Karpas-422 (cell line): ENCODE measurements at regions not wholly inside any gene's neighbourhood (a gene's known extent, or its start where the extent isn't known, plus 50 kb on each side); places are given as distances from the start of the nearest gene placed in this dataset.

ENCODE experiments used
- DNase-seq: peaks from one replicate; pipeline ENCODE4 v3.0.0-alpha.2; 2015
- H2AFZ ChIP-seq: fragments of 200-600 bp; sonication (generic); 2 replicates; pipeline ENCODE4 v1.6.1; 2014; ENCODE audit warnings: antibody characterized with exemption, low read length, mixed read lengths
- H3K27ac ChIP-seq: fragments of 200-600 bp; sonication (generic); 2 replicates; pipeline ENCODE4 v1.5.1; 2014; ENCODE audit warnings: mild to moderate bottlenecking, low read length, moderate library complexity
- H3K27me3 ChIP-seq: fragments of 200-600 bp; sonication (generic); 2 replicates; pipeline ENCODE4 v1.6.1; 2014; ENCODE audit warnings: low read length, mixed read lengths
- H3K36me3 ChIP-seq: fragments of 200-600 bp; sonication (generic); 2 replicates; pipeline ENCODE4 v1.6.1; 2014; ENCODE audit warnings: low read length, mixed read lengths; ENCODE audit not compliant: insufficient read depth
- H3K4me1 ChIP-seq: fragments of 200-600 bp; sonication (generic); 2 replicates; pipeline ENCODE4 v1.6.1; 2014; ENCODE audit warnings: mild to moderate bottlenecking, low read length, mixed read lengths
- H3K4me2 ChIP-seq: fragments of 200-600 bp; sonication (generic); 2 replicates; pipeline ENCODE4 v1.6.1; 2014; ENCODE audit warnings: low read length, low read depth, mild to moderate bottlenecking; ENCODE audit not compliant: poor library complexity, severe bottlenecking
- H3K4me3 ChIP-seq: fragments of 200-600 bp; sonication (generic); 2 replicates; pipeline ENCODE4 v1.5.1; 2014; ENCODE audit warnings: mild to moderate bottlenecking, antibody characterized with exemption, low read length, mixed read lengths
- H3K79me2 ChIP-seq: fragments of 200-600 bp; sonication (generic); 2 replicates; pipeline ENCODE4 v1.6.1; 2014; ENCODE audit warnings: mild to moderate bottlenecking, low read length, mixed read lengths
- H3K9ac ChIP-seq: fragments of 200-600 bp; sonication (generic); 2 replicates; pipeline ENCODE4 v1.6.0; 2014; ENCODE audit warnings: low read length
- H3K9me2 ChIP-seq: fragments of 200-600 bp; sonication (generic), shearing (Covaris generic); replicated peaks from 2 replicates; pipeline ENCODE4 v1.6.0; 2014; ENCODE audit warnings: mild to moderate bottlenecking, low read length, moderate library complexity; ENCODE audit not compliant: insufficient read depth
- H3K9me3 ChIP-seq: fragments of 300-700, 200-600 bp; sonication (generic); 2 replicates; pipeline ENCODE4 v1.6.1; 2014; ENCODE audit warnings: low read length, mixed read lengths
- H4K20me1 ChIP-seq: fragments of 200-600 bp; sonication (generic); 2 replicates; pipeline ENCODE4 v1.6.1; 2014; ENCODE audit warnings: mild to moderate bottlenecking, antibody characterized with exemption, low read length, low read depth; ENCODE audit not compliant: insufficient read depth

- H3K27ac ChIP-seq: no peak overlapping the region
- no peak overlapping the region for H2AFZ ChIP-seq
- H3K79me2 ChIP-seq: no peaks in the 10 kb centered on the region
- H3K36me3 ChIP-seq: no peaks in the 10 kb centered on the region
- H3K9ac ChIP-seq: no peak overlapping the region
- no peak for DNase-seq
- no peak overlapping the region for H3K4me3 ChIP-seq
- H3K9me2 ChIP-seq: no peaks in the 10 kb centered on the region
- H3K4me1 ChIP-seq: no peaks in the 10 kb centered on the region
- no peaks in the 10 kb centered on the region for H3K27me3 ChIP-seq
- no peaks in the 10 kb centered on the region for H4K20me1 ChIP-seq
- H3K4me2 ChIP-seq: no peak overlapping the region
- no peaks in the 10 kb centered on the region for H3K9me3 ChIP-seq
These were observed 52.2 kb upstream of the GALNT13 start for GRCh38 chr2:153819501-153819900.
